Peyer's patch (tissue), 4 donors: ENCODE measurements at regions not wholly inside any gene's neighbourhood (a gene's known extent, or its start where the extent isn't known, plus 50 kb on each side); places are given as distances from the start of the nearest gene placed in this dataset.

Source experiments
- DNase-seq, 3 donors: peaks; one replicate each; pipeline ENCODE4 v3.0.0-alpha.2; 2017 to 2019
- H3K27ac ChIP-seq, 4 donors: fragments of 200-600 bp; sonication (generic); one replicate each; pipeline ENCODE4 v1.5.1; 2016 to 2019
- H3K27me3 ChIP-seq, 2 donors: fragments of 200-600 bp; sonication (generic); one replicate each; pipeline ENCODE4 v1.5.1; 2019
- H3K36me3 ChIP-seq, 3 donors: fragments of 200-600 bp; sonication (generic); one replicate each; pipeline ENCODE4 v1.5.1; 2016 to 2019
- H3K4me1 ChIP-seq, 4 donors: fragments of 200-600 bp; sonication (generic); one replicate each; pipeline ENCODE4 v1.5.1; 2016 to 2019
- H3K4me3 ChIP-seq, 4 donors: fragments of 200-600 bp; sonication (generic); 1 replicate in 3 of 4; 2 replicates in 1 of 4; pipeline ENCODE4 v1.5.1; 2016 to 2019; ENCODE audit warnings: mild to moderate bottlenecking in 1 of 4
- H3K9me3 ChIP-seq, 4 donors: fragments of 200-600 bp; sonication (generic); one replicate each; pipeline ENCODE4 v1.5.1; 2016 to 2019; ENCODE audit warnings: mild to moderate bottlenecking in 1 of 4
- CTCF ChIP-seq, 6 experiments: fragments of 450-650 bp in 4 of 6; fragments of 200-600 bp in 2 of 6; sonication (generic) in 1 of 6; IDR thresholded peaks; one replicate each; pipeline ENCODE4 v1.5.1; 2017 to 2019; ENCODE audit warnings: antibody characterized with exemption in 6 of 6, mild to moderate bottlenecking in 3 of 6, moderate library complexity in 1 of 6
- POLR2A ChIP-seq, 2 donors: fragments of 450-650 bp; IDR thresholded peaks; one replicate each; pipeline ENCODE4 v1.5.1; 2017; ENCODE audit warnings: antibody characterized with exemption in 2 of 2, mild to moderate bottlenecking in 2 of 2, moderate library complexity in 2 of 2

- Histone ChIP-seq H3K9me3 (no peaks in the 10 kb centered on the region), H3K36me3 (no peaks in the 10 kb centered on the region), H3K27ac (no peak overlapping the region), H3K4me3 (no peak overlapping the region), H3K27me3 (no peaks in the 10 kb centered on the region), H3K4me1 (no peaks in the 10 kb centered on the region)
- DNase-seq, result no peak
- TF ChIP-seq POLR2A (IDR thresholded peaks at IDR 0.05) (no peak), CTCF (IDR thresholded peaks at IDR 0.05) (no peak)
These were observed 101.3 kb upstream of the S1PR1 start for GRCh38 chr1:101135526-101135925.

DNA sequence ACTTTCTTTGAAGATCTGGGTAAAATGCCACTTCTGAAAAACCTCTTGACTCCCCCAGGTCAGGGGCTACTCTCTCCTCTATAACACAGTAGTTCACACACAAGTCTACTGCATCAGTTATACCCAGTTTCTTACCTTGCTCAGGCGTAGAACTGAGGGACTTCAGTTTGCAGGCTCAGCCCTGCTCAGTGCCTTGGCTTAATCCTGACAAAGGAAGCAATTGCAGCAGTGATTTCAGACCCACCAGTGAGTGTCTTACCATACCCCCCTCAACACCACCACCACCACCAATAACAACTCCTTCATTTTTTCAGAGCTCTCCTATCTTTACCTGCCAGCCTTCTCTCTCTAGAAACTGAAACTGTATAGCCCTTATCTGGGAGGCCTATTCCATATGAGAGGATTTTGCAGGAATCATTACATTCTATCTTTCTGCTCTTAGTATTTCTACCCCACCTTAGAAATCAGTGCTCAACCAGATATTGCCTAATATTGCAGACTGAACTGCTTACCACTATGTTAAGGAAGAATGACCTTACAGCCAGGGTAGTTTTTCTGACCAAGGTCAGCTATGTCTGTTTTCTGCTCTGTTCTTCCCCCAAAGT, 105.5 kb upstream of the S1PR1 start:
- no peak for DNase-seq
- no peaks in the 10 kb centered on the region for H3K9me3 ChIP-seq
- no peak overlapping the region for H3K27ac ChIP-seq
- no peak for TF ChIP-seq CTCF (IDR thresholded peaks at IDR 0.05)
- TF ChIP-seq POLR2A (IDR thresholded peaks at IDR 0.05), result no peak
- no peaks in the 10 kb centered on the region for H3K4me1 ChIP-seq
- no peaks in the 10 kb centered on the region for H3K36me3 ChIP-seq
- H3K27me3 ChIP-seq, result no peaks in the 10 kb centered on the region
- no peak overlapping the region for H3K4me3 ChIP-seq

- H3K36me3 ChIP-seq, result no peaks in the 10 kb centered on the region
- H3K4me3 ChIP-seq, result no peak overlapping the region
- H3K9me3 ChIP-seq, result no peaks in the 10 kb centered on the region
- H3K27me3 ChIP-seq, result no peaks in the 10 kb centered on the region
- DNase-seq, result no peak
- no peak overlapping the region for H3K27ac ChIP-seq
- TF ChIP-seq CTCF (IDR thresholded peaks at IDR 0.05), result no peak
- TF ChIP-seq POLR2A (IDR thresholded peaks at IDR 0.05), result no peak
- H3K4me1 ChIP-seq, result no peaks in the 10 kb centered on the region
These were observed 105.1 kb upstream of the DPH5 start for GRCh38 chr1:101130673-101131072.

GRCh38 chr1:101128846-101129245, 103.3 kb upstream of the DPH5 start:
- no peak for DNase-seq
- Histone ChIP-seq H3K4me1 (no peaks in the 10 kb centered on the region), H3K27me3 (no peaks in the 10 kb centered on the region), H3K36me3 (no peaks in the 10 kb centered on the region), H3K4me3 (no peak overlapping the region), H3K9me3 (no peaks in the 10 kb centered on the region), H3K27ac (peak overlapping the region in 1 of 4 donors; percentile 22)
- TF ChIP-seq CTCF (IDR thresholded peaks at IDR 0.05) (no peak), POLR2A (IDR thresholded peaks at IDR 0.05) (no peak)

- Histone ChIP-seq H3K4me3 (no peak overlapping the region), H3K4me1 (no peaks in the 10 kb centered on the region), H3K27ac (peak overlapping the region in 1 of 4 donors; percentile 22), H3K9me3 (no peaks in the 10 kb centered on the region), H3K36me3 (no peaks in the 10 kb centered on the region), H3K27me3 (no peaks in the 10 kb centered on the region)
- DNase-seq, result peak in 2 of 3 donors; percentile 53 to 63
- TF ChIP-seq POLR2A (IDR thresholded peaks at IDR 0.05) (no peak), CTCF (IDR thresholded peaks at IDR 0.05) (no peak)
These were observed 102.7 kb upstream of the DPH5 start for GRCh38 chr1:101128211-101128727.
